NT2/D1 (cell line): ENCODE measurements at regions not wholly inside any gene's neighbourhood (a gene's known extent, or its start where the extent isn't known, plus 50 kb on each side); places are given as distances from the start of the nearest gene placed in this dataset.

Experiments
- SUZ12 ChIP-seq: IDR thresholded peaks from 2 replicates; pipeline ENCODE4 v1.6.1; 2011; ENCODE audit not compliant: insufficient read length, insufficient read depth; ENCODE audit errors: extremely low read depth
- ZNF274 ChIP-seq: IDR thresholded peaks from 2 replicates; pipeline ENCODE4 v1.6.1; 2011; ENCODE audit warnings: mild to moderate bottlenecking, low read depth, low read length

DNA sequence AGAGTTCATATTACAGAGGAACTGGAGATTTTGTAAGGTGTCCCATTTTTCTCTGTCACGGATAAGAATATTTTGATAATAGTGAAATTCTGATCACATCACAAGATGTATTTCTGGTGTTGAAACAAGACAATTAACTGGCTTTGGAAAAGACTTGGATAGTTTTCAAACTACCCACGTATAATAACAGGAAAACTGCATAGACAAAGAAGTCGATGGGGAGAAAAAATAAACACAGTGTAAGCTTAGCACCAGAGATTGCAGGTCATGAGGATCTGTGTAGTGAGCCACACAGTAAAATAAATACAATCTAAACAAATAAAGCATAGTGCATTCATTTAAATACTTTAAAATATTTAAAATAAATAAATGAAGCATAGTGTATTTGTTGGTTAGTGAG lies 452.3 kb upstream of the ADAMTS5 start:
- TF ChIP-seq SUZ12 (no peak), ZNF274 (no peak)
